Erythroblast (primary cell): ENCODE measurements at regions not wholly inside any gene's neighbourhood (a gene's known extent, or its start where the extent isn't known, plus 50 kb on each side); places are given as distances from the start of the nearest gene placed in this dataset.

Experiments used
- GATA1 ChIP-seq: IDR thresholded peaks from 2 replicates; pipeline ENCODE4 v1.6.1; 2011; ENCODE audit warnings: low read depth, mild to moderate bottlenecking, control low read depth, low read length, moderate library complexity
- POLR2A ChIP-seq: IDR thresholded peaks from 2 replicates; pipeline ENCODE4 v1.6.1; 2011; ENCODE audit warnings: mild to moderate bottlenecking, low read length

GRCh38 chrX:124455966-124456365 lies 109.6 kb downstream of the SH2D1A start:
- TF ChIP-seq POLR2A, result no peak
- TF ChIP-seq GATA1, result no peak
